ENCODE measurements at regions not wholly inside any gene's neighbourhood (a gene's known extent, or its start where the extent isn't known, plus 50 kb on each side); places are given as distances from the start of the nearest gene placed in this dataset.

- Histone ChIP-seq H3F3A (ENCODE audit: low read depth) (no peaks in the 10 kb centered on the region), H3K4me2 (ENCODE audit: low read depth, low read length, poor library complexity, severe bottlenecking) (no peak overlapping the region), H3K9me3 (ENCODE audit: insufficient read depth, low read depth, low read length) (no peaks in the 10 kb centered on the region), H3K27me3 (ENCODE audit: insufficient read depth, low read length, poor library complexity, severe bottlenecking) (no peaks in the 10 kb centered on the region), H3K4me1 (ENCODE audit: insufficient read depth, low read length, poor library complexity, severe bottlenecking) (no peaks in the 10 kb centered on the region), H3K79me2 (ENCODE audit: insufficient read depth, low read length) (no peaks in the 10 kb centered on the region), H3K36me3 (ENCODE audit: insufficient read depth, low read length) (no peaks in the 10 kb centered on the region), H4K20me1 (ENCODE audit: insufficient read depth, low read length, poor library complexity, severe bottlenecking) (no peaks in the 10 kb centered on the region), H3K4me3 (ENCODE audit: low read length, poor library complexity, severe bottlenecking) (no peak overlapping the region), H3K9ac (ENCODE audit: low read depth, low read length, poor library complexity, severe bottlenecking) (no peak overlapping the region), H3K9me2 (replicated peaks; ENCODE audit: low read depth, low read length) (no peaks in the 10 kb centered on the region), H2AFZ (ENCODE audit: low read length) (no peak overlapping the region)
- TF ChIP-seq CTCF (conservative IDR thresholded peaks at IDR 0.05; ENCODE audit: low read length): no peak
- no peak for TF ChIP-seq EZH2phosphoT487 (IDR thresholded peaks at IDR 0.05; ENCODE audit: borderline replicate concordance)
These were observed 213.3 kb downstream of the CBLN4 start for GRCh38 chr20:55792049-55792448.

DNA sequence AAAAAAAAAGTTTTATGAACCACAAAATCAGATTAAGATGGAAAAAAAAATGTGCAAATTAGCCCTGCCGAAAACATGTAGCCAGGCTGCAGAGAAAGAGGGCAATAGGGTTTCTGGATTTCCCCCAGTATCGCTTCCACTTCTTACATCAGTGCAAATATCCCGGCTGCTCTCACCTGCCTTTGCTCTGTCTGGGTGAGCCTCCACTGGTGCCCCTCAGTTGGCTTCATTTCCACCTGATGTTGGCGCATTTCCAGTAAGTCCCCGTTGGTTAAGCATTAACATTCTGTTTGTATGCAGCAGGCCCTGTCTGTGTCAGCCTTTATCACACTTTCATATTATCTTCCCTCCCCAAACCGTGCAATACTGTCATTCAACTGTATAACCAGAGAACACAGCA, 215.1 kb downstream of the CBLN4 start:
- H3K4me3 ChIP-seq (ENCODE audit: low read length, poor library complexity, severe bottlenecking): no peak overlapping the region
- H3K4me2 ChIP-seq (ENCODE audit: low read depth, low read length, poor library complexity, severe bottlenecking): no peak overlapping the region
- no peaks in the 10 kb centered on the region for H3K4me1 ChIP-seq (ENCODE audit: insufficient read depth, low read length, poor library complexity, severe bottlenecking)
- no peaks in the 10 kb centered on the region for H4K20me1 ChIP-seq (ENCODE audit: insufficient read depth, low read length, poor library complexity, severe bottlenecking)
- no peak for TF ChIP-seq CTCF (conservative IDR thresholded peaks at IDR 0.05; ENCODE audit: low read length)
- H3K27me3 ChIP-seq (ENCODE audit: insufficient read depth, low read length, poor library complexity, severe bottlenecking): no peaks in the 10 kb centered on the region
- H3K36me3 ChIP-seq (ENCODE audit: insufficient read depth, low read length): no peaks in the 10 kb centered on the region
- H3K9ac ChIP-seq (ENCODE audit: low read depth, low read length, poor library complexity, severe bottlenecking): no peak overlapping the region
- no peaks in the 10 kb centered on the region for H3K79me2 ChIP-seq (ENCODE audit: insufficient read depth, low read length)
- no peak overlapping the region for H2AFZ ChIP-seq (ENCODE audit: low read length)
- no peaks in the 10 kb centered on the region for H3K9me2 ChIP-seq (replicated peaks; ENCODE audit: low read depth, low read length)
- H3F3A ChIP-seq (ENCODE audit: low read depth): no peaks in the 10 kb centered on the region
- H3K9me3 ChIP-seq (ENCODE audit: insufficient read depth, low read depth, low read length): no peaks in the 10 kb centered on the region

DNA sequence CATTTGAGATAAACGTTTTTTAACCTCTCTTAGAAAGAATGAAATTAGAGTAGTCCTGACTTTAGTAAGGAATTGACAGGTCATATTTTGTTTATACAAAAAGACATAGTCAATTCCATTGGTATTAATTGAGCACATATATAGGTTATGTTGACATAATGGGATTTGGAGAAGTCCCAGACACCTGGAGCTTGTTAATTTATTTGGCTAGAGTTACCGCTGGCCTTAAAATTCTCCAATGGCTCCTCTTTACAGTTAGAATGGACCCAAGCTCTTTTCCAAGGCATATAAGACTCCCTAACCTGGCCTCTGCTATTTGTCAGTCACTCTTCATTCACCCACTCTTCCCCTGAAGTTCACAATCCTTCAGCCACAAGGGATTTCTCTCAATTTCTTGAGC, 221.3 kb downstream of the CBLN4 start:
- Histone ChIP-seq H3K9ac (ENCODE audit: low read depth, low read length, poor library complexity, severe bottlenecking) (no peak overlapping the region), H2AFZ (ENCODE audit: low read length) (no peak overlapping the region), H3K4me3 (ENCODE audit: low read length, poor library complexity, severe bottlenecking) (no peak overlapping the region), H3K36me3 (ENCODE audit: insufficient read depth, low read length) (no peaks in the 10 kb centered on the region), H3K4me2 (ENCODE audit: low read depth, low read length, poor library complexity, severe bottlenecking) (no peak overlapping the region), H3K9me2 (replicated peaks; ENCODE audit: low read depth, low read length) (no peaks in the 10 kb centered on the region), H4K20me1 (ENCODE audit: insufficient read depth, low read length, poor library complexity, severe bottlenecking) (no peaks in the 10 kb centered on the region), H3K27me3 (ENCODE audit: insufficient read depth, low read length, poor library complexity, severe bottlenecking) (no peaks in the 10 kb centered on the region), H3F3A (ENCODE audit: low read depth) (no peaks in the 10 kb centered on the region), H3K79me2 (ENCODE audit: insufficient read depth, low read length) (no peaks in the 10 kb centered on the region), H3K9me3 (ENCODE audit: insufficient read depth, low read depth, low read length) (no peaks in the 10 kb centered on the region), H3K4me1 (ENCODE audit: insufficient read depth, low read length, poor library complexity, severe bottlenecking) (no peaks in the 10 kb centered on the region)
- TF ChIP-seq CTCF (conservative IDR thresholded peaks at IDR 0.05; ENCODE audit: low read length): no peak
